Gastroesophageal sphincter (tissue), 3 donors: ENCODE measurements at regions not wholly inside any gene's neighbourhood (a gene's known extent, or its start where the extent isn't known, plus 50 kb on each side); places are given as distances from the start of the nearest gene placed in this dataset.

Experiments used
- CTCF ChIP-seq, 4 experiments: fragments of 200-600 bp in 2 of 4; fragments of 450-650 bp in 2 of 4; sonication (generic) in 1 of 4; IDR thresholded peaks; one replicate each; pipeline ENCODE4 v1.5.1; 2017 to 2019; ENCODE audit warnings: antibody characterized with exemption in 4 of 4, mild to moderate bottlenecking in 2 of 4, moderate library complexity in 2 of 4
- POLR2A ChIP-seq, 2 donors: fragments of 450-650 bp; IDR thresholded peaks; one replicate each; pipeline ENCODE4 v1.6.1; 2017; ENCODE audit warnings: antibody characterized with exemption in 2 of 2, mild to moderate bottlenecking in 2 of 2, moderate library complexity in 1 of 2

- TF ChIP-seq CTCF (IDR thresholded peaks at IDR 0.05): no peak
- TF ChIP-seq POLR2A (IDR thresholded peaks at IDR 0.05): no peak
Measured at GRCh38 chr13:46994492-46994891, 97.6 kb upstream of the HTR2A start.
